ENCODE measurements at regions not wholly inside any gene's neighbourhood (a gene's known extent, or its start where the extent isn't known, plus 50 kb on each side); places are given as distances from the start of the nearest gene placed in this dataset.
"Not testable (repeated sequence)": the region's sequence is repeated elsewhere in the genome, so short reads cannot be mapped to it uniquely, and the experiment has no call there.

DNA sequence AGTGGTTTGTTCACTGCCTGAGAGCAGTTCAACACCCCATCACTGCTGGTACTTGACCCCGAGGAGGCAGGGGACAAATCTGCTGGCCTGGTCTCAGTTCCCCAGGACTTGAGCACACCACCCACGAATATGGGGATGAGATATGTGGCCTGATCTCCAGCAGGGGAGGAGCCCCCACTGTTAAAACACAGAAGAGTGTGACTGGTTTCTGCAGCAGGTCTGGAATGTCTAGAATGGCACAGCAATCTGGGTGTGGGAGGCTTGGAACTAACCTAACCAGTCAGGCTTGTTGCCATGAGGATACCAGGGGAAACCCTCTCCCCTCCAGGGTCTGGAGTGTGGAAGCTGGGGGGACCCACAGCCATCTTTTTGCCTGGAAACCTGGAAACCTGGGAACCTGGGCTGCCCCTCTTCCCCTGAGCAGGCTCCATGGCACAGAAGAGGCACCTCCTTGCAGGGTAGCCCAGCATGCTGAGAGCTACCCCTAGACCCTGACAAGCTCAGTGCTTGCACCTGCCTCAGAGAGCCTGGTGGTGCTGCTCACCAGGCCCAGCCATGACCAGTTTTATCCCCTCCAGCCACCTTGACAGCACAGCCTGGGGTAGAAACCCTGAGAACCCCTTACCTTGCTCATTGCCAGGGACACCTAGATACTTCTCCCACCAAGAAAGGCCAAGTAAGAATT, 273.8 kb downstream of the LIG4 start:
- Mint-ChIP-seq H3K4me1 (no peaks in the 10 kb centered on the region), H3K36me3 (no peaks in the 10 kb centered on the region), H3K27ac (no peak overlapping the region), H3K4me3 (no peak overlapping the region), H3K27me3 (peaks cover 3% of the 10 kb centered on the region), H3K9me3 (peaks cover 7% of the 10 kb centered on the region)
- no peak for DNase-seq

DNA sequence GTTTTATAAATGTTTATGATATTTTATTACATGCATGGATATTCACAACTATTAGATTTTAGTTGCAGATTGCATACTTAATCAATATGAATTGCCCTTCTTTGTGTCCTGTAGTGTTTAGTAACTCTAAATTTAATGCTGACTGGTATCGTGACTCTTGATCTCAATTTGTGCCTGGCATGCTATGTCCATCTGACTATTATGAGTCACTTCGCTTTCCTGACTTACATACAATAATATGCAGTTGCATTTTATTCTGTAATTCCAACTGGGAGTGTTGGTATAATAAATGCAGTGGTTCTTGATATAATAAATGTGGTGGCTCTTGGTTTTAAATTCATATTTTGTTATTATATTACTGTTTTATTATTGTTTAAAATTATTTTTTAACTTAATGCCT, 277.5 kb downstream of the LIG4 start:
- Mint-ChIP-seq H3K4me3 (no peak overlapping the region), H3K4me1 (no peaks in the 10 kb centered on the region), H3K36me3 (no peaks in the 10 kb centered on the region), H3K9me3 (peaks cover 5% of the 10 kb centered on the region), H3K27me3 (peaks cover 3% of the 10 kb centered on the region), H3K27ac (no peak overlapping the region)
- no peak for DNase-seq

DNA sequence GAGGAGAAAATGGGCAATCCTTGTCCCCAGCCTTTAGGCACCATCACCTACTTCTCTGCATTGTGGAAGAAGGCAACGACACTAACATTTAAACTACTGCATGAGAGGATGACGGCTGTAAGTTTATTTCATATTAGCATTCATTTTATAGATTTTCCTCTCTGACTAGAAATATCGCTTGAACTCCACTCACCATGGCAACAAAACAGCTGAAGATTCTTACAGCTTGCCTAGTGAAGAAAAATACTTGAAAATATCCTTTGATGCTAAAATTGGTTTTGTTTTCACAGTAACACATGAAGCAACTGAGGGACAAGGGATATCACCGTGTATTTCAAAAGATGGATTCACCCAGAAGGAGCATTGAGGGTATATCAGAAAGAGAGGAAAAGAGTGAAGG, 284.3 kb downstream of the LIG4 start:
- H3K4me3 Mint-ChIP-seq: no peak overlapping the region
- no peaks in the 10 kb centered on the region for H3K4me1 Mint-ChIP-seq
- H3K27ac Mint-ChIP-seq: no peak overlapping the region
- no peaks in the 10 kb centered on the region for H3K36me3 Mint-ChIP-seq
- H3K27me3 Mint-ChIP-seq: no peaks in the 10 kb centered on the region
- no peak for DNase-seq
- H3K9me3 Mint-ChIP-seq: peaks cover 3% of the 10 kb centered on the region

DNA sequence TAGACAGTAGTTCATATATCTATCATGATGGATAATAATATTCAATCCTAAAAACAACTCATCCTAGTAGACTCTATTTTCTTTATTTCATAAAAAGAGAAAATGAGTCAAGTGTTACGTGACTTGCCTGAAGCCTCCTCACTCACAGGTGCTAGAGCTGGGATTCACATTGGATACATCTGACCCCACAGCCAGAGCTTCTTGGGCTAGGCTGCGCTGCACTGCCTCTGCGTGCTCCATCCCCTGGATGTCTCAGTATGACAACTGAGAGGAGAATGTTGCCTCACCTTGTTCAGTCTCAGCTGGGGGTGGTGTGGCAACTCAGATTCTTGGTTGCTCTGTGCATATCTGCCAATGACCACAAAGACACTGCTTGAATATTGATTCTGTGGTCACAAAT, 286.6 kb downstream of the LIG4 start:
- Mint-ChIP-seq H3K9me3 (peaks cover 2% of the 10 kb centered on the region), H3K4me3 (no peak overlapping the region), H3K27ac (no peak overlapping the region), H3K36me3 (no peaks in the 10 kb centered on the region), H3K4me1 (no peaks in the 10 kb centered on the region), H3K27me3 (no peaks in the 10 kb centered on the region)
- DNase-seq: no peak

DNA sequence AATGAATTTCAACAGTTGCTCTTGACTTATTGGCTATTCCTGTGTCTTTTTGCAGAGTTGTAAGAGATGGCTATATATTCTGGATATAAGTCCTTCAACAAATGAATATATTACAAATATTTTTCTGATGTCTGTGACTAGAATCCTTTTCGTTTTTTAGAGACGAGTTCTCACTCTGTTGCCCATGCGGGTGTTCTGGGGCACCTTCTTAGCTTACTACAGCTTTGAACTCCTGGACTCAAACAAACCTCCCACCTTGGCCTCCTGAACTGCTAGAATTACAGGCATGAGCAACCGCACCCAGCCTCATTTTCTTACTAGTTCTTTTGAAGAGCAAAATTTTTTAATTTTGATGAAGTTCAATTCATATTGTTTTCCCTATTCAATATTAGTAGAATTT, 287.8 kb downstream of the LIG4 start:
- no peaks in the 10 kb centered on the region for H3K27me3 Mint-ChIP-seq
- H3K4me3 Mint-ChIP-seq: no peak overlapping the region
- H3K9me3 Mint-ChIP-seq: peaks cover 2% of the 10 kb centered on the region
- no peak overlapping the region for H3K27ac Mint-ChIP-seq
- H3K4me1 Mint-ChIP-seq: no peaks in the 10 kb centered on the region
- no peaks in the 10 kb centered on the region for H3K36me3 Mint-ChIP-seq
- no peak for DNase-seq

DNA sequence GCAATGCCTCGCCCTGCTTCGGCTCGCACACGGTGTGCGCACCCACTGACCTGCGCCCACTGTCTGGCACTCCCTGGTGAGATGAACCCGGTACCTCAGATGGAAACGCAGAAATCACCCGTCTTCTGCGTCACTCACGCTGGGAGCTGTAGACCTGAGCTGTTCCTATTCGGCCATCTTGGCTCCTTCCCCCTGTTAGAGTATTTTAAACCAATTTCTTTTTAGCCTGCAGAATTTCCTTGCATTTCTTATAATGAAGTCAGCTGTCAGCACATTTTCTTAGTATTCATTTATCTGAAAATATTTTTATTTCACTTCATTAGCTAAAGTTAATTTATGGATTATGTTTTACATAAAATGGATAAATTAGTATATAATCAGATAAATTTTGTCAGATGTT, 288.8 kb downstream of the LIG4 start:
- not testable (repeated sequence) for H3K4me1 Mint-ChIP-seq, H3K27ac Mint-ChIP-seq, H3K4me3 Mint-ChIP-seq, H3K27me3 Mint-ChIP-seq, DNase-seq, H3K36me3 Mint-ChIP-seq, H3K9me3 Mint-ChIP-seq

DNA sequence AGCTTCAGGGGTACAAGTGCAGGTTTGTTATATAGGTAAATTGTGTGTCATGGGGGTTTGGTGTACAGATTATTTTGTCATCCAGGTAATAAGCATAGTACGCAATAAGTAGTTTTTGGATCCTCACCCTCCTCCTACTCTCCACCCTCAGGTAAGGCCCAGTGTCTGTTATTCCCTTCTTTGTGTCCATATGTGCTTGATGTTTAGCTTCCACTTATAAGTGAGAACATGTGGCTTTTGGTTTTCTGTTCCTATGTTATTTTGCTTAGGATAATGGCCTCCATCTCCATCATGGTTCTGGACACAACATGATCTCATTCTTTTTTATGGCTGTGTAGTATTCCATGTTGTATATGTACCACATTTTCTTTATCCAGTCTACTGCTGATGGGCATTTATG, 298.4 kb downstream of the LIG4 start:
- not testable (repeated sequence) for H3K4me1 Mint-ChIP-seq, H3K27ac Mint-ChIP-seq, H3K4me3 Mint-ChIP-seq, H3K36me3 Mint-ChIP-seq, H3K27me3 Mint-ChIP-seq, H3K9me3 Mint-ChIP-seq, DNase-seq

DNA sequence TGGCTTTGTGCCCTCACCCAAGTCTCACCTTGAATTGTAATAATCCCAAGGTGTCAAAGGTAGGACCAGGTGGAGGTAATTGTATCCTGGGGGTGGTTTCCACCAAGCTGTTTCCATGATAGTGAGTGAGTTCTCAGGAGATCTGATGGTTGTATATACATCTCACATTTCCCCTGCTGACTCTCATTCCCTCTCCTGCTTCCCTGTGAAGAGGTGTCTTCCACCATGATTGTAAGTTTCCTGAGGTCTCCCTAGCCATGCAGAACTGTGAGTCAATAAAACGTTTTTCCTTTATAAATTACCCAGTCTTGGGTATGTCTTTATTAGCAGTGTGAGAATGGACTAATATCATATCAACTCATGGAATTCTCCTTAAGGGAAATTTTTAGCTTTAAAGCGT, 302.6 kb downstream of the LIG4 start:
- Mint-ChIP-seq H3K27ac (no peak overlapping the region), H3K27me3 (no peaks in the 10 kb centered on the region), H3K9me3 (no peaks in the 10 kb centered on the region), H3K36me3 (no peaks in the 10 kb centered on the region), H3K4me3 (no peak overlapping the region), H3K4me1 (no peaks in the 10 kb centered on the region)
- no peak for DNase-seq

DNA sequence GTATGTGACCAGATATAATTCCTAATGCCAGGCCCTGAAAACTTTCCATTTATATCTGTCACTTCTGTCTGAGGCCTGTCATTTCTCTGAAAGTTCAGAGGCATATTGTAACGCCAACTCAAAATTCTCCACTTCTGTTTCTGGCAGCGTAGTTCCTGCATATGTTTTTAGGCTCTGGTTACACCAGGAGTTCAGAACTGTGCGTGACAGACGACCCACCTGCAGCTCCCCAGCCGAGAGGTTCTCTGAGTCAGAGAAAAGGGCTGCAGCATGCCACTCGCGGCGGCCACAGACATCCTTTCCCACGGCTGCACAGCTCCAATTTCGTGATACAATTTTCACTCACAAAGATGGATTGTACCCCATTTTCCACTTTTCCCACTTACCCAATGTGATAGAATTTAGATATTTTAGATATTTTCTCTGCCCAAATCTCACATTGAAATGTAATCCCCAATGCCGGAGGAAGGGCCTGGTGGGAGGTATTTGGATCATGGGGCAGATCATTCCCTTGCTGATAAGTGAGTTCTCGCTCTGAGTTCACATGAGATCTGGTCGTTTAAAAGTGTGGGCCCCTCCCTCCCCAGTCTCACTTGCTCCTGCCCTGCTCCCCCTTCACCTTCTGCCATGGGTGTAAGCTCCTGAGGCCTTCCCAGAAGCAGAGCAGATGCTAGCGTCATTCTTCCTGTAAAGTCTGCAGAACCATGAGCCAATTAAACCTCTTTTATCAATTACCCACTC, 308.1 kb downstream of the LIG4 start:
- no peak overlapping the region for H3K27ac Mint-ChIP-seq
- no peaks in the 10 kb centered on the region for H3K36me3 Mint-ChIP-seq
- H3K4me3 Mint-ChIP-seq: no peak overlapping the region
- no peak for DNase-seq
- H3K9me3 Mint-ChIP-seq: no peaks in the 10 kb centered on the region
- no peaks in the 10 kb centered on the region for H3K4me1 Mint-ChIP-seq
- no peaks in the 10 kb centered on the region for H3K27me3 Mint-ChIP-seq

DNA sequence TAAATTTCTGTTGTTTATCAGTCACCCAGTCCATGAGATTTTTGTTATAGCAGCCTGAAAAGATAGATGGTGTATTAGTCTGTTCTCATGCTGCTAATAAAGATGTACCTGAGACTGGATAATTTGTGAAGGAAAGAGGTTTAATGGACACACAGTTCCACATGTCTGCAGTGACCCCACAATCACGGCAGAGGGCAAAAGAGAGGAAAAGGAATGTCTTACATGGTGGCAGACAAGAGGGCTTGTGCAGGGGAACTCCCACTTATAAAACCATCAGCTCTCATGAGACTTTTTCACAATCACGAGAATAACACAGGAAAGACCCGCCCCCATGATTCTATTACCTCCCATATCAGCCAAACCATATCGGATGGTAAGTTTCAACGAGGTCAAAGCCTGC, 309.2 kb downstream of the LIG4 start:
- Mint-ChIP-seq H3K27me3 (no peaks in the 10 kb centered on the region), H3K4me1 (no peaks in the 10 kb centered on the region), H3K4me3 (no peak overlapping the region), H3K36me3 (no peaks in the 10 kb centered on the region), H3K9me3 (no peaks in the 10 kb centered on the region), H3K27ac (no peak overlapping the region)
- DNase-seq: no peak

DNA sequence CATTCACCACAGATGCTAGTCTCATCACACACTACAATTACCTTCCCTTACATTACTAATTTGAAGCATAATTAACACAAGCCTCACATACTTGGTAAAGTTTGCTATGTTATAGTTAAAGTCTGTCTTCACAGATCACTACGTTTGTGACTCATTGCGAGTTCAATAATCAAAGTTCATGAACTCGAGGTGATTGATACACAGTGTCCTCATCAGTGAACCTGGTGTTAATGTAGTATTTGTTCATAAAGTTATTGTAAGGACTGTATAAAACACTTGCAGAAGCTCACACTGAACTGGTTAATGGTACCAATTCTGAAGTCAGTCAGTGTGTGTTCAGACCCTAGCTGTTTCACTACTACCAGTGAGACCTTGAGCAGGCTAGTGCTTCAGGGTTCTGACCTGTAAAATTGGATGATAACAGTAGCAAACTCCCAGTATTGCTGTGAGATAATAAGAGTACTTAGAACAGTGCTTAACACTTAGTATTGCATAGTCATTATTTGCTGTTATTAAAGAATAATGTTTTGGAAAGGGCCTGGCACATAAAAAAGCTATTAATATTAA, 313.3 kb downstream of the LIG4 start:
- Mint-ChIP-seq H3K4me1 (no peaks in the 10 kb centered on the region), H3K9me3 (no peaks in the 10 kb centered on the region), H3K4me3 (no peak overlapping the region)

DNA sequence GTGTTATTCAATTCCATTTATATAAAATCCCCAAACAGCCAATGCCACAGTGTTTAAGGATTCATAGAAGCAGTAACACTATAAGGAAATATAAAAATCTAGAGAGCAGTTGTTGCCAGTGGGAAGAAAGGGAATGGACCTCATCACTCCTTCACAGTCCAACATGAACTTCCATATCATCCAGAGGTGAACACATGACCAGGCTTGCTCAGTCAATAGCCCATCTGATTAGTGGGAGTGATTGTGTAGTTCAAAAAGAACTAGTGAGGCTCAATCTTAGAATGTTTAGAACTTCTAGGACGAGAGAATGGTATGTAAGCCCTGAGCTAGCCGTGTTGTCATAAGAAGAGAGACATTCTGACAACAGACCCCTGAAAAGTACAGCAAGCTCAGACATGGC, 314.1 kb downstream of the LIG4 start:
- H3K4me1 Mint-ChIP-seq: no peaks in the 10 kb centered on the region
- no peaks in the 10 kb centered on the region for H3K27me3 Mint-ChIP-seq
- H3K36me3 Mint-ChIP-seq: no peaks in the 10 kb centered on the region
- no peak overlapping the region for H3K27ac Mint-ChIP-seq
- no peak overlapping the region for H3K4me3 Mint-ChIP-seq
- DNase-seq: no peak
- H3K9me3 Mint-ChIP-seq: no peaks in the 10 kb centered on the region

More for the DNA sequence above, 313.3 kb downstream of the LIG4 start:
- Mint-ChIP-seq H3K27ac (no peak overlapping the region), H3K27me3 (no peaks in the 10 kb centered on the region), H3K36me3 (no peaks in the 10 kb centered on the region)
- no peak for DNase-seq

DNA sequence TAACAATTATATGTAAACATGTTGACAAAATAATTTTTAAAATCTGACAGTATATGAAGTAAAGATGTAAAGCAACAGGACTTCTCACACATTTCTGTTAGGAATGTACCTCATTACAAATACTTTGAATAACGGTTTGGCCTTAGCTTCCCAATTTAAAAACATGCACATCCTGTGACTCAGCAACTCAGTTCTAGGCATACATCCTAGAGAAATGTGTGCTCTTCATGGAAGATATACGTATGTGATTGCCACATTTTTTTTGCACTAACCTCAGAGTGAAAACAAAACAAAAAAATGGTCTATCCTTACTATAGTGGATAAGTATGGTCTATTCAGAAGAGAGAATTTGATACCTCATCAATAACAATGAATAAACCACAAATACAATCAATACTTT, 314.6 kb downstream of the LIG4 start:
- no peak overlapping the region for H3K27ac Mint-ChIP-seq

DNA sequence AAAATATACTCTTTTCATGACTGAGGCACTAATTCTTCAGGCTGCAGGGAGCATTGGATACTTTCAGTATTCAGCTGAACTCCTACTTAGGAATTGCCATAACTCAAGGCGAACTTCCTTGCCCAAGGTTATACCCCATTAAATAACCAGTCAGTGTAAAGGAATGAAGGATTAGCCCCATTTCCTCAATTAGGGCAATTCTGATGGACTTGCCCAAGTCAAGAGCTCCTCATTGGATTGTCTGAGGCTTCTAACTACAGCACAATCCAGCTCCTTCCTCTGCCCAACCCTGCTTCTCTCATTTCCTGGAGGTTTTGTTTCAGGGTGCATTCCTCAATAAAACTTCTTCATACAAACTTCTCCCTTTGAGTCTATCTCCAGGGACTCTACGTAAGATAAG, 329.2 kb downstream of the LIG4 start:
- H3K27me3 Mint-ChIP-seq: no peaks in the 10 kb centered on the region
- no peak for DNase-seq
- no peak overlapping the region for H3K4me3 Mint-ChIP-seq
- no peaks in the 10 kb centered on the region for H3K36me3 Mint-ChIP-seq
- H3K9me3 Mint-ChIP-seq: peaks cover 6% of the 10 kb centered on the region
- no peaks in the 10 kb centered on the region for H3K4me1 Mint-ChIP-seq
- no peak overlapping the region for H3K27ac Mint-ChIP-seq

More for the DNA sequence above, 314.6 kb downstream of the LIG4 start:
- DNase-seq: no peak
- no peaks in the 10 kb centered on the region for H3K4me1 Mint-ChIP-seq
- no peaks in the 10 kb centered on the region for H3K36me3 Mint-ChIP-seq
- no peak overlapping the region for H3K4me3 Mint-ChIP-seq
- no peaks in the 10 kb centered on the region for H3K27me3 Mint-ChIP-seq
- no peaks in the 10 kb centered on the region for H3K9me3 Mint-ChIP-seq

DNA sequence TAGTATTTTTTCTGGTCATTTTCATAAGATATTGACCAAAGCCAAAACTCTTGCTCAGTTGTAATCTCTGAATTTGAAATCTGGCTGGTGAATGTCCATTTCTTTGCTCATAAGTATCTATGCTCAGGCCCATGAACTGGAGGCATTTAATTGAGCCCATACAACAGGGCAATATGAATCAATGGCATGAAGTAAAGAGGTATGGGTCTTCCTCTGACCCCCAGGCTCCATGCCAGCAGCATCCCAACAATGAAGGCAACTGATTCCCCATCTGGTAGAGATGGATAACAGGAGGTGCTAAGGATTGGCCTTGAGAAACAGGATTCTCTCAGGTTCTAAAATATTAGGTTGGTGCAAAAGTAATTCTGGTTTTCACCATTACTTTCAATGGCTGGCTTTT, 330.8 kb downstream of the LIG4 start:
- Mint-ChIP-seq H3K9me3 (peaks cover 6% of the 10 kb centered on the region), H3K36me3 (no peaks in the 10 kb centered on the region), H3K4me3 (no peak overlapping the region), H3K4me1 (no peaks in the 10 kb centered on the region), H3K27me3 (no peaks in the 10 kb centered on the region), H3K27ac (no peak overlapping the region)
- DNase-seq: no peak

Data from activated naive CD8-positive, alpha-beta T cell treated with anti-CD3 and anti-CD28 coated beads for 36 hours (primary cell).